ENCODE measurements at regions not wholly inside any gene's neighbourhood (a gene's known extent, or its start where the extent isn't known, plus 50 kb on each side); places are given as distances from the start of the nearest gene placed in this dataset.
A peak's percentile ranks its signal among the peaks of the same experiment; 100 is the strongest.
"Not testable (repeated sequence)": the region's sequence is repeated elsewhere in the genome, so short reads cannot be mapped to it uniquely, and the experiment has no call there.

DNA sequence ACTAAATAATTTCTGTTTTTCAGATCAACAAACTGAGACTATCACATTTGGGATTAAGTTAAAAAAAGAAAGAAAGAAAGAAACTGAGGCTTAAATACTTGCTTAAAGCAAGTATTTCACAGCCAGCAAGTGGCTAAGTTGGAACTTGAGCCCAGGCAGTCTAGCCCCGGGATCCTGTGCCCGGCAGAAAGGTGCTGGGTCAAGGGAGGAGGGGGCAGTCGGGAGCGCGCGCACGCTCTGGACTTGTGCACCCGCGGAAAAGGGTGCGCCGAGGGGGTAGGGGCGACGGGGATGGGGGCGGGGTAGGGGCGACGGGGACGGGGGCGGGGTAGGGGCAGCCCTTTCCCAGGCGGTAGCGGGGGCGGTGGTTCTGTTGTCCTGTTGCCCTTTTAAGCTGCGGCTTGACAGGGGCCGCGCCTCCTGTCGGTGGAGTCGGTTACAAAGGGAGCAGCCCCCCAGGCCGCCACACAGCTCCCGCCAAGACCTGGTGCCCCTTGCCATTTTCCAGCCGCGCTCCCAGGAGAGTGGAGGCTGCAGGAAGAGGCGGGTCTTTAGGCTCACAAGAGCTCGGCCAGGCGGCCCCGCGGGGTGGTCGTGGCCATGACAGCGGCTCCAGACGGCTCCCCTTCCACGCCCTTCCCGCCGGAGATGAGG, 60.6 kb downstream of the GOLGA8T start:
- H3K9me3 ChIP-seq; intact Hi-C loops (cut with DNase I); H3K27ac ChIP-seq (replicated peaks in 1 of 4); H3K27me3 ChIP-seq; H3K36me3 ChIP-seq; H3K4me1 ChIP-seq: not testable (repeated sequence)
- H3K4me3 ChIP-seq, result peak overlapping the region; percentile 36 to 51 (median 38)
- DNase-seq (ENCODE audit: extremely low spot score), result peak; percentile 2
- no CpG with 5 or more reads among the region's 41 CpGs for WGBS

DNA sequence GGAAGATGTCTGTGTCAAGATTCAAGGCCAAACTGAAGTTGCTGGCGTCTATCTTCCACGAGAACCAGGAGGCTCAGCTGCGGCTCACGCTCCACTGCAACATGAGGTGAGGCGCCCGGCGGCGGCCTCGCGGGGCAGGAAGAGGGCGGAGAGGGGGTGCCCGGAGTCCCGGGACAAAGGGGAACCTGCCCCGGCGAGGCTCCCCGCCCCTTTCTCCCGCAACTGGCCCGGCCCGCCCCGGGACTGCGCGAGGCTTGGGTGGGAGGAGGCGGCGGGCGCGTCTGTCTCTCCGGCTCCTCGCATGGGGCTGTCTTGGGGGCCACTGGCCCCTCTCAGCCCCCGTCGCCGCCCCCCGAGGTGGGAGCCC, 61.1 kb downstream of the GOLGA8T start:
- peak overlapping the region; percentile 36 to 51 (median 38) for H3K4me3 ChIP-seq
- intact Hi-C loops (cut with DNase I); H3K36me3 ChIP-seq; H3K4me1 ChIP-seq; H3K27ac ChIP-seq (replicated peaks in 1 of 4); H3K27me3 ChIP-seq; H3K9me3 ChIP-seq: not testable (repeated sequence)
- DNase-seq (ENCODE audit: extremely low spot score), result peak; percentile 64
- no CpG with 5 or more reads among the region's 32 CpGs for WGBS

DNA sequence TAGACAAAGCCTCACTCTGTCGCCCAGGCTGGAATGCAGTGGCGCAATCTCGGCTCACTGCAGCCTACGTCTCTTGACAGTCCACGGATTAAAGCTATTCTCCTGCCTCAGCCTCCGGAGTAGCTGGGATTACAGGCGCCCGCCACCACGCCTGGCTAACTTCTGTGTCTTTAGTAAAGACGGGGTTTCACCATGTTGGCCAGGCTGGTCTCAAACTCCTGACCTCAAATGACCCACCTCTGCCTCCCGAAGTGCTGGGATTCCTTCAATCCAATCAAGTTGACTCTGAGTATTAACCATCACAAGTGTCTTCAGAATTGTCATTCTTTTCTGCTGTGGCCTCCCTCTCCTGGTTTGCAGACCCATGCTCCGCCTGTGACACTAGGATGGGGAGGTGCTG, 61.9 kb downstream of the GOLGA8T start:
- H3K9me3 ChIP-seq; H3K27ac ChIP-seq (replicated peaks in 1 of 4); DNase-seq (ENCODE audit: extremely low spot score); H3K36me3 ChIP-seq; H3K4me1 ChIP-seq; intact Hi-C loops (cut with DNase I); H3K4me3 ChIP-seq; H3K27me3 ChIP-seq: not testable (repeated sequence)
- WGBS, result 78% methylated on average over 9 of the region's 12 CpGs

DNA sequence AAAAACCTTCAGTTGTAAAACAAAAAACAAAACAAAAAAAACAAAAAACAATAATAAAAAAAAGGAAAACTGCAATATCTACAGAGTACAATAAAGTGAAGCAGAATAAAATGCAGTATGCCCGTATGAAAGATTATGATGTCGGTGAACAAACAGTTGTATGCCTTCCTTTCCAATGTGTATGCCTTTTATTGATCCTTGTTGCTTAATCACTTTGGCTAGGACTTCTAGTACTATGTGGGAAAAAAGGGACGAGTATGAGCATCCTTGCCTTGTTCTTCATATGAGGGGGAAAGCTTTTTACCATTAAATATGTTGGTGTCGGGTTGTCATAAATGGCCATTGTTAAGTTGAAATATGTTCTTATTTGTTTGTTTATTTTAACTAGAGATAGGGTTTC, 66.7 kb downstream of the GOLGA8T start:
- H3K4me1 ChIP-seq; H3K27me3 ChIP-seq; H3K4me3 ChIP-seq; H3K36me3 ChIP-seq; DNase-seq (ENCODE audit: extremely low spot score); H3K27ac ChIP-seq (replicated peaks in 1 of 4); intact Hi-C loops (cut with DNase I); H3K9me3 ChIP-seq: not testable (repeated sequence)
- WGBS, result 96% methylated on average over 2 of the region's 4 CpGs

DNA sequence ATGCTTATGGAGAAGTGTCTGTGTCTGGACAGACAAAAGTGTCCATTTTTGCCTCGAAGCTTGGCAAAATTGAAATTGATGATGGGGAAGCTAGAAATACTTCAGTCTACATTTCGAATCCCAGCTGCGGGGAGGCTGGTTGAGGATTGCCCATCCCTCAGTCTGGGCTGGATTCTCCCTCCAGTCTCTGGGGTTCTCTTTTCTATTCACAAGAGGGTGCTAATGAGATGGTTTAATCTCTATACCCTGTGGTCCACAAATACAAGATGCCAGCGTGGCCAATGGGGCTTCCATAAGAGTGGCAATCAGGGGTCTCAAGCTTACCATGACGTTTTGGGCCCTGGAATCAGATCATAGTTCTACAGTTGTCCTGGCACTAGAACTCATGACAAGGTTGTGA, 78.9 kb downstream of the GOLGA8T start:
- H3K27me3 ChIP-seq; DNase-seq (ENCODE audit: extremely low spot score); H3K4me1 ChIP-seq; H3K27ac ChIP-seq (replicated peaks in 1 of 4); H3K36me3 ChIP-seq; H3K9me3 ChIP-seq; H3K4me3 ChIP-seq; intact Hi-C loops (cut with DNase I): not testable (repeated sequence)
- WGBS, result no CpG with 5 or more reads among the region's 5 CpGs

DNA sequence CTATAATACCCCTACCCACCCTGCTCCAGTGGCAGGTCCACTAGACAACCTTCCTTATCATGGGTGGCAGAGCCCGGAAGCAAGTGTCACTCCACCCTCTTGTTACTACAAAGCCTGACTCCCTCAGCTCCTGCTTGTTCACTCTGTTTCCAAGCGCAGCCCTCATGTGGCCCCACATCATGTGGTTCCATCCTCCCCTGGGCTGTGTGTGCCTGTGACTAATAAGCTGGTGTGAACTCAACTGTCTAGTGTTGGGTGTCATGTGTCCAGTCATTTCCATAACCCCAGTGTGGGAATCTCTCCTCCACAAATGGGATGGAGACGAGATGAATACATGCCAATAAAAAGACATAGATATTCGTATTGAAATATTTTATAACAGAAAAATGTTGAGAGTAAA, 87.0 kb downstream of the GOLGA8T start:
- intact Hi-C loops (cut with DNase I); H3K9me3 ChIP-seq; H3K27me3 ChIP-seq; H3K36me3 ChIP-seq; H3K27ac ChIP-seq (replicated peaks in 1 of 4); H3K4me1 ChIP-seq; H3K4me3 ChIP-seq; DNase-seq (ENCODE audit: extremely low spot score): not testable (repeated sequence)
- WGBS, result no CpG with 5 or more reads among the region's 4 CpGs

DNA sequence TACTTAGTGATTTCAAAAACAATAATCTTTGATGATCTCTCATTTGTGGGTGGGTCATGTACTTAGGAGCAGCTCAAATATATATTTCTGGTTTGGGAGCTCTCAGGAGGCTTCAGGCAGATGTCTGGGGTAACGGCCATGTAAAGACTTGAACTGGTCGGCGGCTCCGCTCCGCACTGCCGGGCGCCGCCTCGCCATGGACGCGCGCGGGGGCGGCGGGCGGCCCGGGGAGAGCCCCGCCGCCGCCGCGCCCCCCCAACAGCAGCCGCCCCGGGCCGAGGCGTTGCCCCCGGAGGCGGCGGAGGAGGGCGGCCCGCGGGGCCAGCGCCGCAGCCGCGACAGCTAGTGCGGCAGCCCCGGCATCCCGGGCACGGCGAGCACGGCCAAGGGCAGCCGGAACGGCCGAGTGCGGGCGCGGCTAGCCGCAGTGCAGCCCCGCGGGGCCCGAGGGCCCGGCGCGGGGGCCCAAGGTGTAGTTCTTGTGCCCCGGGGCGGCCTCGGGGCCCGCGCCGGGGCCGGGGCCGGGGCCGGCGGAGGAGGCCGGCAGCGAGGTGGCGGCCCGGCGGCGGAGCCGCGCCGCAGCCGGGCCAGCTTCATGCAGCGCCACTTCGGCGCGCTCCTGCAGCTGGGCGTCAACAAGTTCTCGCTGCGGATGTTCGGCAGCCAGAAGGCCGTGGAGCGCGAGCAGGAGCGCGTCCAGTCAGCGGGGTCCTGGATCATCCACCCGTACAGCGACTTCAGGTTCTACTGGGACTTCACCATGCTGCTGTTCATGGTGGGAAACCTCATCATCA, 88.1 kb downstream of the GOLGA8T start:
- DNase-seq (ENCODE audit: extremely low spot score); H3K9me3 ChIP-seq; intact Hi-C loops (cut with DNase I); H3K27ac ChIP-seq (replicated peaks in 1 of 4); H3K36me3 ChIP-seq; H3K4me3 ChIP-seq; H3K27me3 ChIP-seq; H3K4me1 ChIP-seq: not testable (repeated sequence)
- WGBS, result 0% methylated on average over 1 of the region's 91 CpGs

DNA sequence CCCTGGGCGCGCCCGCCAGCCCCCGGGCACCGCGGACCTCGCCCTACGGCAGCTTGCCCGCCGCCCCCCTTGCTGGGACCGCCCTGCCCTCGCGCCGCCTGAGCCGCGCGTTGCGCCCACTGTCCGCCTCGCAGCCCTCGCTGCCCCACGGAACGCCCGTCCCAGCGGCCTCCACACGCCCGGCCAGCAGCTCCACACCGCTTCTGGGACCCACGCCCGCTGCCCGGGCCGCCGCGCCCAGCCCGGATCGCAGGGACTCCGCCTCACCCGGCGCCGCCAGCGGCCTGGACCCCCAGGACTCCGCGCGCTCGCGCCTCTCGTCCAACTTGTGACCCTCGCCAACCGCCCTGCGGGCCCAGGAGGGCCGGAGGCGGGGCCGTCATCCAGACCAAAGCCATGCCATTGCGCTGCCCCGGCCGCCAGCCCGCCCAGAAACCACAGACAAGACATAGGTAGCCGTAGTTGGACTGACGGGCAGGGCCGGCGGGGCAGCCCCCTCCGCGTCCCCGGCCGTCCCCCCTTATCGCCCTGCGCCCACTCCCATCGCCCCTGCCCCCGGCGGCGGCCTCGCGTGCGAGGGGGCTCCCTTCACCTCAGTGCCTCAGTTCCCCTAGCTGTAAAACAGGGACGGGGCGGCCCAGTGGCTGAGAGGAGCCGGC, 90.5 kb downstream of the GOLGA8T start:
- no CpG with 5 or more reads among the region's 77 CpGs for WGBS
- intact Hi-C loops (cut with DNase I); H3K4me3 ChIP-seq; H3K36me3 ChIP-seq; DNase-seq (ENCODE audit: extremely low spot score); H3K27me3 ChIP-seq; H3K9me3 ChIP-seq; H3K27ac ChIP-seq (replicated peaks in 1 of 4); H3K4me1 ChIP-seq: not testable (repeated sequence)

DNA sequence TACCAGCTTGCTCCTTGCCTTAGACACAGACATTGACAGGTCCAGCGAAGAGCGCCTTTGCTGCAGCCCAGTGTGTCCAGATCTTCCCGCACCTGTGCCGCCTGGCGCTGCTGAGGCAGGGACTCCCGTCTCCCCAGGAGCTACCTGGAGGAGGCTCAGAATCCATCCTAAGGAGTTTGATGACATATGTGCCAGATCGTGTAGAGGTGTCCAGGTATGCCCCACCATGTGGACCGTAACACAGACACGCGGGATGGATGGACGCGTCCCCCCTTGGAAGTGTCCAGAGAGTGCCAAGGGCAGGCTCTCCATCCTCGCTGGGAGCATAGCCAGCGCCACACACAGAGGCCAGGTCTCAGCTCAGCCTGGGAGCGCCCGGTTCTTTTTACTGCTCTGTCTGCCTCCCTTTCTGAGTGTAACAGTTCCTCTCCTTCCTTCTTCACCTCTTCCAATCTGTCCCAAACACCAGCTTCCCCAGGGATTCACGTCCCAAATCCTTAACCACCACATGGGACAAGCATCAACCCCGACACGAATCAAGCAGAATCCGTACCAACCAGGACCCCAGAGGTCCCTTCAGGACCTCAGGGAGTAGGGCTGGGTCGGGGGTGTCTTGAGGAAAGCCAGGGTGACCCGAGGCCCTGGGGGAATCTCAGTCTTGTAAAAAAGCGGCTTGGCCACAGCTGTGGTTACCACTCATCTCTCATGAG, 126.7 kb downstream of the GOLGA8T start:
- H3K36me3 ChIP-seq; H3K27me3 ChIP-seq; H3K27ac ChIP-seq (replicated peaks in 1 of 4); H3K4me3 ChIP-seq; DNase-seq (ENCODE audit: extremely low spot score); H3K4me1 ChIP-seq; intact Hi-C loops (cut with DNase I); H3K9me3 ChIP-seq: not testable (repeated sequence)
- WGBS, result 86% methylated on average over 14 of the region's 23 CpGs

DNA sequence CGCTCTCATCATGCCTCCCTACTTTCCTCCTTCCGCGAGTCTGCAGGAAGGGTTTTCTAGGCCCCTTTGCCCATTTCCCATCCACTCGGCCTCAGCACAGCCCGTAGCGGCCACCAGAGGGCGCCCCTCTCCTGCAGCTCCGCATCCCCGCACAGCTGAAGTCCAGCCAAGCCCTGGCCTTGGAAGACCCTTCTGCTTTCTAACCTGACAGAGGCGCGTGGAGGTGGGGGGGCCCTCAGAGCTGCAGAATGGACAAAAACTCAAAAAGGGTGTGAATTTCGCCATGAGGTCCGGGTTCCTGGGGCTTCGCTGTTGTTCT, 127.2 kb downstream of the GOLGA8T start:
- H3K4me1 ChIP-seq; H3K9me3 ChIP-seq; DNase-seq (ENCODE audit: extremely low spot score); H3K27ac ChIP-seq (replicated peaks in 1 of 4); H3K4me3 ChIP-seq; H3K36me3 ChIP-seq; intact Hi-C loops (cut with DNase I); H3K27me3 ChIP-seq: not testable (repeated sequence)
- WGBS, result no CpG with 5 or more reads among the region's 14 CpGs

DNA sequence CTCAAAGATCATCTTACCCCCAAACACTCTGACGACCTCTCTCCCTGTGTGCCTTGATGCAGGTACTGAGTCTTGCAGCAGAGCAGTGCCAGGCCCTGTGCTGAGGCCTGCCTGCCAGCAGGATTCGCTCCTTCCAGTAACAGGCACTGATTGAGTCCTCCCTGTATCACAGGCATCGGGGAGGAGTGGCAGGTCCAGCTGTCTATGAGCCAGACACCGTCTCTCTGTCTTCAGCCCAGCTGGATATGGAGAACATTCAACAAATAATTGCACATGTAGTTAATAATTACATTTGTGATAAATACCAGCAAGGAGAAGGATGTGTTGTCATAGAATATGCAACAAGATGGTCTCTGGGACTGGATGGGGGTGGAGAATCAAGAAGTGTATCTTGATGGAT, 129.1 kb downstream of the GOLGA8T start:
- not testable (repeated sequence) for DNase-seq (ENCODE audit: extremely low spot score)

DNA sequence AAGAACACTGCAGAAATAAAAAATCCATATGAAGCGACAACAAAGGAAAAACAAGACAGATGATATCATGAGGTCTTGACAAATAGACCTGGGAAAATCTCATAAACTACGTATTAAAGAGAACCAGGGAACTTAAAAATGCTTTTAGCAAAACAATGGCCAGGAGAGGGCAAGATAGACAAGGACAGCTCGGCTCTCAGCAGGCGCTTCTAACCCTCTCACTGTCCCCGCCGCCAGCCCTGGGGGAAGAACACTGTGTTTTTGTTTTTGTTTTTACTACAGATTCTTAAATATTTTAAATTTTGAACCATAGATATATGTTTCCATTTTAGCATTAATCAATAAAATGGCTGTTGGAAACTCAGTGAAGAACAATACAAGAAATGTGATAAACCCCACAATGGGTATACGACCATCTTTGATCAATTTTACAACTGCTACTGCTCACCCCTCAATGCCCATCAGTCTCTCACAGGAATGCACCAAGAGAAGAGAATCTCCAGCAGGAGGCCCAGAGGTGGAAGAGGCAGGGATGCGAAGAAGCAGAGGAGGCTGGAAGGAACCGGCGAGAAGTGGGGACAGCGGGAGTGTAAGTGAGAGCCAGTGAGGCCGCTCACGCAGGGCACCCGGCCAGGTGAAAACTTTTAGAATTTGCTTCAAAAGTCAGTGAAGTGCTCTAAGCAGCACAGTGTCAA, 98.0 kb downstream of the CHRFAM7A start:
- H3K36me3 ChIP-seq; intact Hi-C loops (cut with DNase I); DNase-seq (ENCODE audit: extremely low spot score): not testable (repeated sequence)

More for the DNA sequence above, 129.1 kb downstream of the GOLGA8T start:
- H3K27me3 ChIP-seq; H3K4me1 ChIP-seq; H3K36me3 ChIP-seq; intact Hi-C loops (cut with DNase I); H3K9me3 ChIP-seq; H3K27ac ChIP-seq (replicated peaks in 1 of 4); H3K4me3 ChIP-seq: not testable (repeated sequence)
- WGBS, result 92% methylated on average over 2 of the region's 4 CpGs

More for the DNA sequence above, 98.0 kb downstream of the CHRFAM7A start:
- H3K4me3 ChIP-seq; H3K27ac ChIP-seq (replicated peaks in 1 of 4); H3K9me3 ChIP-seq; H3K4me1 ChIP-seq; H3K27me3 ChIP-seq: not testable (repeated sequence)
- no CpG with 5 or more reads among the region's 14 CpGs for WGBS
